BJ (cell line): ENCODE measurements at regions not wholly inside any gene's neighbourhood (a gene's known extent, or its start where the extent isn't known, plus 50 kb on each side); places are given as distances from the start of the nearest gene placed in this dataset.

Source experiments
- CTCF ChIA-PET: fragments of 350-600 bp; formaldehyde crosslinking; extraction: SDS; loops from one replicate; lab custom pipeline; 2021; ENCODE audit warnings: antibody characterized with exemption, inconsistent platforms; lab: Yijun Ruan, JAX
- POLR2A ChIA-PET: fragments of 300-600 bp; sonication (Branson Sonifier 250); formaldehyde crosslinking; extraction: SDS; loops from one replicate; lab custom pipeline; 2021; ENCODE audit warnings: antibody characterized with exemption; lab: Charles Lee
- DNase-seq: peaks from one replicate; pipeline ENCODE4 v3.0.0-alpha.2; 2011; ENCODE audit warnings: low read depth
- H3K27me3 ChIP-seq: 2 replicates; pipeline ENCODE4 v1.6.0; 2011; ENCODE audit warnings: low read length; ENCODE audit not compliant: control insufficient read depth, insufficient read depth
- H3K36me3 ChIP-seq: 2 replicates; pipeline ENCODE4 v1.5.1; 2011; ENCODE audit warnings: low read length; ENCODE audit not compliant: control insufficient read depth, insufficient read depth
- H3K4me3 ChIP-seq: 2 replicates; pipeline ENCODE4 v1.5.1; 2011; ENCODE audit warnings: low read depth, mild to moderate bottlenecking, control low read depth, low read length
- CTCF ChIP-seq: IDR thresholded peaks from 2 replicates; pipeline ENCODE4 v1.5.1; 2011; ENCODE audit warnings: low read depth, mild to moderate bottlenecking, control low read depth, inconsistent platforms, low read length, moderate library complexity; ENCODE audit not compliant: insufficient read depth

GRCh38 chr9:90027296-90027790, 422.5 kb downstream of the GADD45G start:
- no peak for TF ChIP-seq CTCF
- ChIA-PET POLR2A (no interaction called here), CTCF (no interaction called here)
- H3K27me3 ChIP-seq: no peaks in the 10 kb centered on the region
- H3K36me3 ChIP-seq: no peaks in the 10 kb centered on the region
- no peak overlapping the region for H3K4me3 ChIP-seq
- DNase-seq: no peak

- H3K36me3 ChIP-seq: no peaks in the 10 kb centered on the region
- H3K27me3 ChIP-seq: no peaks in the 10 kb centered on the region
- TF ChIP-seq CTCF: no peak
- ChIA-PET POLR2A (no interaction called here), CTCF (no interaction called here)
- no peak overlapping the region for H3K4me3 ChIP-seq
- no peak for DNase-seq
Measured at GRCh38 chr9:90029386-90029785, 424.6 kb downstream of the GADD45G start.

GRCh38 chr9:90029996-90030395, 425.2 kb downstream of the GADD45G start:
- Histone ChIP-seq H3K27me3 (no peaks in the 10 kb centered on the region), H3K36me3 (no peaks in the 10 kb centered on the region), H3K4me3 (no peak overlapping the region)
- no peak for DNase-seq
- POLR2A ChIA-PET: no interaction called here
- TF ChIP-seq CTCF: no peak
- CTCF ChIA-PET: no interaction called here

- no peak overlapping the region for H3K4me3 ChIP-seq
- ChIA-PET CTCF (no interaction called here), POLR2A (no interaction called here)
- TF ChIP-seq CTCF: no peak
- DNase-seq: no peak
- no peaks in the 10 kb centered on the region for H3K27me3 ChIP-seq
- H3K36me3 ChIP-seq: no peaks in the 10 kb centered on the region
Measured at GRCh38 chr9:90032296-90033027, 427.6 kb downstream of the GADD45G start.

GRCh38 chr9:90033028-90033650, 428.3 kb downstream of the GADD45G start:
- CTCF ChIA-PET: no interaction called here
- POLR2A ChIA-PET: no interaction called here

More at GRCh38 chr9:90033028-90033650, 428.3 kb downstream of the GADD45G start:
- Histone ChIP-seq H3K27me3 (no peaks in the 10 kb centered on the region), H3K4me3 (no peak overlapping the region), H3K36me3 (no peaks in the 10 kb centered on the region)
- DNase-seq: no peak
- TF ChIP-seq CTCF: no peak
